ENCODE measurements at regions not wholly inside any gene's neighbourhood (a gene's known extent, or its start where the extent isn't known, plus 50 kb on each side); places are given as distances from the start of the nearest gene placed in this dataset.

DNA sequence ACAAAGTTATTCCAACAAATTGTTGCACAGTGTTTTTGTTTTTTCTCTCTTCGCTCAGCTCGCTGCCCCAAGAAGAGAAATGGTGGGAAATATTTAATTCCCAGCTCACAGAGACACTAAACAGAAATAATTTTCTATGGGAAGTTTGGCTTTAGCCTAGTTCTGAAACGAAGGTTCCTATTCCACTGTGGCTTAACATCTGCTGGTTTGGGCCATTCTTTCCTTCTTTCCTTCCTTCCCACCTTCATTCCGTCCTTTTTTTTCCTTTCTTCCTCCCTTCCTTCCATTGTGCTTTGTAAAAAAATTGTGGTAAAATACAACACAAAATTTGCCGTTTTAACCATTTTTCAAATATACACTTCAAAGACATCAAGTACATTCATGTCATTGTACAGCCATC, 393.5 kb upstream of the SOX9 start:
- TF ChIP-seq, protein P1, sequence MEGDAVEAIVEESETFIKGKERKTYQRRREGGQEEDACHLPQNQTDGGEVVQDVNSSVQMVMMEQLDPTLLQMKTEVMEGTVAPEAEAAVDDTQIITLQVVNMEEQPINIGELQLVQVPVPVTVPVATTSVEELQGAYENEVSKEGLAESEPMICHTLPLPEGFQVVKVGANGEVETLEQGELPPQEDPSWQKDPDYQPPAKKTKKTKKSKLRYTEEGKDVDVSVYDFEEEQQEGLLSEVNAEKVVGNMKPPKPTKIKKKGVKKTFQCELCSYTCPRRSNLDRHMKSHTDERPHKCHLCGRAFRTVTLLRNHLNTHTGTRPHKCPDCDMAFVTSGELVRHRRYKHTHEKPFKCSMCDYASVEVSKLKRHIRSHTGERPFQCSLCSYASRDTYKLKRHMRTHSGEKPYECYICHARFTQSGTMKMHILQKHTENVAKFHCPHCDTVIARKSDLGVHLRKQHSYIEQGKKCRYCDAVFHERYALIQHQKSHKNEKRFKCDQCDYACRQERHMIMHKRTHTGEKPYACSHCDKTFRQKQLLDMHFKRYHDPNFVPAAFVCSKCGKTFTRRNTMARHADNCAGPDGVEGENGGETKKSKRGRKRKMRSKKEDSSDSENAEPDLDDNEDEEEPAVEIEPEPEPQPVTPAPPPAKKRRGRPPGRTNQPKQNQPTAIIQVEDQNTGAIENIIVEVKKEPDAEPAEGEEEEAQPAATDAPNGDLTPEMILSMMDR (IDR thresholded peaks at IDR 0.05) = no peak
- DNase-seq (no peak), ATAC-seq (no peak)
- 83 to 84% methylated on average over 5 of the region's 5 CpGs for WGBS, 2 donors
- Histone ChIP-seq H3K4me1 (no peaks in the 10 kb centered on the region), H3K27me3 (no peaks in the 10 kb centered on the region), H3K27ac (no peak overlapping the region), H3K9me3 (no peaks in the 10 kb centered on the region), H3K4me3 (no peak overlapping the region), H3K36me3 (no peaks in the 10 kb centered on the region)
- intact Hi-C loops (cut with DNase I) = no loop called here

DNA sequence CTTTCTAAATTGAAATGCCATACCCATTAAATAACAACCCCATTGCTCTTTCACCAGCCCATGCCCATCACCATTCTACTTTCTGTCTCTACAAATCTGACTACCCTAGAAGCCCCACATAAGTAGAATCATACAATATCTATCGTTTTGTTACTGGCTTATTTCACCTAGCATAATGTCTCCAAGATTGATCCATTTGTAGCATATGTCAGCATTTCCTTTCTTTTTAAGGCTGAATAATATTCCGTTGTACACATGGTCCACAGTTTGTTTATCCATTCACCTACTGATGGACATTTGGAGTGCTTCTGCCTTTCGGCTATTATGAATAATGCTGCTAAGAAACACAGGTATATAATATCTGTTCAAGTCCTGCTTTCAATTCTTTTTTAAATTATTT, 393.1 kb upstream of the SOX9 start:
- Histone ChIP-seq H3K27me3 (no peaks in the 10 kb centered on the region), H3K36me3 (no peaks in the 10 kb centered on the region), H3K9me3 (no peaks in the 10 kb centered on the region), H3K4me1 (no peaks in the 10 kb centered on the region), H3K4me3 (no peak overlapping the region), H3K27ac (no peak overlapping the region)
- DNase-seq (no peak), ATAC-seq (no peak)
- WGBS, 2 donors = 95 to 97% methylated on average over 3 of the region's 3 CpGs
- intact Hi-C loops (cut with DNase I) = no loop called here
- TF ChIP-seq, protein P1 (IDR thresholded peaks at IDR 0.05) = no peak

DNA sequence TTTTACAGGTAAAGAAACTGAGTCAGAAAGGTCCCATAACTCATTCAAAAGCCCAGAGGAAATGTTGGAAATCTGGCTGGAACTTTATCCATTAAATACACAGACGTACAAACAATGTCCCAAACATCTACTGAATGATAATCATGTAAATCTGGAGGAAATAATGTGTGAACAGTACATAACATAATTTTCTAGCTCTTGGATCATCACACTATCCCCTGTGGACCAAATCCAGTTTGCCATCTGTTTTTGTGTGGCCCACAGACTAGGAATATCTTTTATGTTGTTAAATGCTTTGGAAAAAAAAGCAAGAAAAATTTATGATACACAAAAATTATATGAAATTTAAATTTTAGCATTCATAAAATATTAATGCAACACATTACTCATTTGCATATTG, 389.9 kb upstream of the SOX9 start:
- no peak for ATAC-seq
- WGBS, 2 donors = 64 to 72% methylated on average over 1 of the region's 1 CpG
- TF ChIP-seq, protein P1 (IDR thresholded peaks at IDR 0.05) = no peak

DNA sequence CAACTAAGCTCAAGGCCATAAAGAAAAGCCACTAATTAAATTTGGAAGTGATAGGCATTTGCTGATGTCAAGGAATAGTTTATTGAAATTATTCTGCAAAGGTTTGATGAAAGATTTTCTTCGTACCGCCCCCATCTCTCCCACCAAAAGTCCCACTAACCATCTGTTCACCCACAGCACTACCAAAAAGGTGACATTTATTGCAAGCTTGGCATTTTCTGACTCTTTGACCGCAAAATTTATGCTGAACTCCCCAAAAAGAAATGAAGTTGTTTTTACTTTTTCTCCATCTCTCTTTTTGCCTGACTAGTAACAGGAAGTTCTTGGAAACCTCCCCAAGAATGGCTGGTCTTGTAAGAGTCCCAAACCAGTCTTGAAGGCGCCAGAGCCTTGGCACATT, 384.9 kb upstream of the SOX9 start:
- WGBS, 2 donors = 82 to 90% methylated on average over 4 of the region's 4 CpGs
- Histone ChIP-seq H3K27me3 (no peaks in the 10 kb centered on the region), H3K4me3 (no peak overlapping the region), H3K36me3 (no peaks in the 10 kb centered on the region), H3K9me3 (peaks cover 0 to 4% (median 0%) of the 10 kb centered on the region in 11 donors), H3K4me1 (no peaks in the 10 kb centered on the region), H3K27ac (no peak overlapping the region)
- TF ChIP-seq, protein P1 (IDR thresholded peaks at IDR 0.05) = no peak
- ATAC-seq (no peak), DNase-seq (no peak)
- intact Hi-C loops (cut with DNase I) = no loop called here

More for the DNA sequence above, 389.9 kb upstream of the SOX9 start:
- H3K4me3 ChIP-seq = no peak overlapping the region
- H3K27me3 ChIP-seq = no peaks in the 10 kb centered on the region
- intact Hi-C loops (cut with DNase I) = no loop called here
- H3K36me3 ChIP-seq = no peaks in the 10 kb centered on the region
- no peaks in the 10 kb centered on the region for H3K4me1 ChIP-seq
- DNase-seq = no peak
- H3K9me3 ChIP-seq = peaks cover 0 to 4% (median 0%) of the 10 kb centered on the region in 11 donors
- H3K27ac ChIP-seq = no peak overlapping the region

DNA sequence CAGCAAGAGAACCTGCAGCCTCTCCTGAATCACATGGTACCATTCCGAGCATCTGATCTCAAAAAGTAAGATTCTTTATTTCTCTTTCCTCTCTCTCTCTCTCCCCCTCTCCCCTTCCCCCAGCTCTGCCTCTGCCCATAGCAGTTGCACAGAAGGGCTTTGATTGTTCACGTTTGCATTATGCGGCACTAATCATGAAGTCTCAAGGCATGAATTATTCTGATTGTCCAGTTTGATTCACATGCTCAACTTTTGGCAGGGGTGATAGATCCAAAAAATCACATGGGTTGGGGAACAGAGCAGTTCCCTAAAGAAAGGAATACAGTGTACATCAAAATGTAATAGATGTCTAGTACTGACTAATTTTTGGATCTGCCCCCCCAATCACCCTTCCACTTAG, 380.0 kb upstream of the SOX9 start:
- intact Hi-C loops (cut with DNase I) = no loop called here
- H3K27me3 ChIP-seq = no peaks in the 10 kb centered on the region
- H3K27ac ChIP-seq = no peak overlapping the region
- H3K4me1 ChIP-seq = no peaks in the 10 kb centered on the region
- WGBS, 2 donors = 76 to 85% methylated on average over 3 of the region's 3 CpGs
- DNase-seq (no peak), ATAC-seq (no peak)
- H3K9me3 ChIP-seq = no peaks in the 10 kb centered on the region
- H3K4me3 ChIP-seq = no peak overlapping the region
- TF ChIP-seq, protein P1 (IDR thresholded peaks at IDR 0.05) = no peak
- no peaks in the 10 kb centered on the region for H3K36me3 ChIP-seq
